22Rv1 (cell line): ENCODE measurements at regions not wholly inside any gene's neighbourhood (a gene's known extent, or its start where the extent isn't known, plus 50 kb on each side); places are given as distances from the start of the nearest gene placed in this dataset.

ENCODE experiments used
- H3K27ac ChIP-seq: fragments of 450-650 bp; 2 replicates; pipeline ENCODE4 v1.5.1; 2017
- CTCF ChIP-seq: fragments of 450-650 bp; IDR thresholded peaks from 2 replicates; pipeline ENCODE4 v1.5.1; 2017; ENCODE audit warnings: mild to moderate bottlenecking
- ZFX ChIP-seq: fragments of 450-650 bp; IDR thresholded peaks from 2 replicates; pipeline ENCODE4 v1.6.1; 2017; ENCODE audit warnings: antibody characterized with exemption, borderline replicate concordance

- no peak overlapping the region for H3K27ac ChIP-seq
- no peak for TF ChIP-seq ZFX
- TF ChIP-seq CTCF: no peak
Measured at GRCh38 chr13:107456431-107456830, 758.9 kb downstream of the LIG4 start.

DNA sequence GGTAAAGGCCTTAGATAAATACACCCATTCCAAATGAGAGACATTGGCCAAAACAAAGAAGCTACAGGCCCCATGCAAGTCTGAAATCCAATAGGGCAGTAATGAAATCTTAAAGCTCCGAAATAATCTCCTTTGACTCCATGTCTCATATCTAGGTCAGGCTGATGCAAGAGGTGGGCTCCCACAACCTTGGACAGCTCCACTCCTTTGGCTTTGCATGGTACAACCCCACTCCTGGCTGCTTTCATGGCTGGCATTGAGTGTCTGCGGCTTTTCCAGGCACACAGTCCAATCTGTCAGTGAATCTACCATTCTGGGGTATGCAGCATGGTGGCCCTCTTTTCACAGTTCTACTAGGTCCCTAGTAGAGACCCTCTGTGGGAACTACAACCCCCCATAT, 762.5 kb downstream of the LIG4 start:
- TF ChIP-seq ZFX (no peak), CTCF (no peak)
- H3K27ac ChIP-seq: no peak overlapping the region

DNA sequence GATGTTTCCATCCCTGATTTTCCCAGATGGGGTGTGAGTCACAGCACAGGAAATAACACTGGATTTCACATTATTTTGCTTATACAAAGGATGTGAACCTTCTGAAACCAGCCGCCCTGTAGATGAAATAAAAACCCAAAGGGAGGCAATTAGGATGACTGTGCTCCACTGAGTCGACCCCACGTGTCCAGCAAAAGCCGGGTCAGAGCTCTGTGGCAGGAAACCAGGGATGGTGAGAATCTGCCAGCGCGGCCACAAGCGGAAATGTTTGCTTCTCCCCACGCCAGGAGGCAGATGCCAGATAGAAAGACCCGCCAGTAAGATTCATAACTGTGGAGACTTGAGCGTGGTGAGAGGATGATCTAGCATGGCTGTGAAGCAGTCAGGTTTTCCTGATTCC, 764.4 kb downstream of the LIG4 start:
- no peak overlapping the region for H3K27ac ChIP-seq
- TF ChIP-seq CTCF (no peak), ZFX (no peak)

DNA sequence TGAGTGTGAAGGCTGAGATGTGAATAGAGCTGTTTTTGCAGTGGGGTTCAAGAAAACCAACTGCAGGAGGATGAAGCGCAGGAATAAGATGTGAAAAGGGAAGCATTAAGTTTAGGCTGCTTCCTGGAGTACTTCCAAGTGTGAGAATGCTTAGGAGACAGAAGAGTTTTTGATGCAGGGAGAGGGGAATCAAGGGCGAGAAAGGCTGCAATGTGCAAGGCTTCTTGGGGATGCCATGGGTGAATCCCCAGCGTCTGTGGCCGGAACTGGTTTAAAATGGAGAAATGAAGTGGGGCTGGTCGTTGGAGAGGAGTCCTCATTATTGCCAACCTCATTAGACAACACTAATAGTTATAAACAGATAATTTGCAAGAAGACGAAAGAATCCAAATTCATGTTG, 764.9 kb downstream of the LIG4 start:
- H3K27ac ChIP-seq: no peak overlapping the region
- no peak for TF ChIP-seq ZFX
- TF ChIP-seq CTCF: no peak

- H3K27ac ChIP-seq: no peak overlapping the region
- no peak for TF ChIP-seq ZFX
- TF ChIP-seq CTCF: no peak
Measured at GRCh38 chr13:107447591-107447990, 767.7 kb downstream of the LIG4 start.

DNA sequence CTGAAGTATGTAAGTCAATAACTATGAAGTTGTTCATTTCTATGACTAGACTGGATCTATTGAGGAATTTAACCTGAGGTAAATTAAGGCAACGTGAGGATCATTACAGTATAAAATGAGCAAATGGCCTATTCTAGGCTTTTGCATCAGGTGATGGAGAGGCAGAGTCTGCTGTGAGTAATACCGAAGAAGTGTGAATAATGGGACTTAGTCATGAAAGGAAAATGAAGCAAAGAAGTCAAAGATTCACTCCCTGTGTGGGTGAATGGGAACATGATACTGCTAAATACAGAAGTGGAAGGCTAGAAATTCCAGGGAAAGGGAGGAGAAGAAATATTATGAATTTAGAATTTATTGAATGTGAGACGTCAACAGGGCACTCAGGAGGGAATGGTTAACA, 774.1 kb downstream of the LIG4 start:
- TF ChIP-seq ZFX (no peak), CTCF (no peak)
- H3K27ac ChIP-seq: no peak overlapping the region

DNA sequence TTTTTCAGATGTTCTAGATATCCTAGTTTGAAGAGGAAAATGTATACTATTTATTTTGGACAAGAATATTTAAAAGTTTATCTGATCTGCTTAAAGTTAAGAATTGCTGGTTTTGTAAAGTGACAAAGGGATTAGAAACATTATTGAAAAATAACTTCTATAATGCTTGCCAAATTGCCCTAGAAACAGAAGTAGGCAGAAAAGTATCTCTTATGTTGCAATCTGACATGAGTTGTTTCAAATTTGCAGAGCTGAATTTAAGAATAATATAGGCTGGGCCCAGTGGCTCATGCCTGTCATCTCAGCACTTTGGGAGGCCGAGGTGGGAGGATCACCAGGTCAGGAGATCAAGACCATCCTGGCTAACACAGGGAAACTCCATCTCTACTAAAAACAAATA, 777.1 kb downstream of the LIG4 start:
- H3K27ac ChIP-seq: no peak overlapping the region
- TF ChIP-seq CTCF: no peak
- TF ChIP-seq ZFX: no peak
